PC-3 (cell line): ENCODE measurements at regions not wholly inside any gene's neighbourhood (a gene's known extent, or its start where the extent isn't known, plus 50 kb on each side); places are given as distances from the start of the nearest gene placed in this dataset.
A peak's percentile ranks its signal among the peaks of the same experiment; 100 is the strongest.

ENCODE experiments used
- ATAC-seq: fragments of 200-7000 bp; cut with Tn5 transposase; 2 replicates; pipeline ENCODE4 v1.9.1; 2020; ENCODE audit warnings: mild to moderate bottlenecking, moderate library complexity
- BruUV-seq: library from RNA; stranded (reverse); fragments of 400-500 nt; replicated peaks from 2 replicates; lab custom pipeline; 2021; lab: Mats Ljungman, UMichigan
- CTCF ChIA-PET: fragments of 300-600 bp; sonication (Branson Sonifier 250); formaldehyde crosslinking; loops from one replicate; lab custom pipeline; 2022; ENCODE audit warnings: antibody characterized with exemption; lab: Charles Lee
- POLR2A ChIA-PET: fragments of 300-600 bp; sonication (Branson Sonifier 250); formaldehyde crosslinking; loops from one replicate; lab custom pipeline; 2022; ENCODE audit warnings: antibody characterized with exemption; ENCODE audit not compliant: unreplicated experiment; lab: Charles Lee
- DNase-seq: peaks from one replicate; pipeline ENCODE4 v3.0.0-alpha.2; 2015
- H2AFZ ChIP-seq: fragments of 300-600 bp; sonication (generic); 2 replicates; pipeline ENCODE4 v1.6.0; 2016; ENCODE audit warnings: antibody characterized with exemption, low read length
- H3F3A ChIP-seq: fragments of 300-600 bp; sonication (generic); one replicate; pipeline ENCODE4 v1.6.0; 2017; ENCODE audit warnings: antibody characterized with exemption, low read length, control low read depth, mild to moderate bottlenecking; ENCODE audit not compliant: unreplicated experiment
- H3K27ac ChIP-seq: fragments of 300-600 bp; sonication (generic); 2 replicates; pipeline ENCODE4 v1.5.1; 2016; ENCODE audit warnings: mild to moderate bottlenecking, low read length
- H3K27me3 ChIP-seq: fragments of 300-600 bp; sonication (generic); 2 replicates; pipeline ENCODE4 v1.6.1; 2016; ENCODE audit warnings: low read length, mixed read lengths
- H3K36me3 ChIP-seq: fragments of 300-600 bp; sonication (generic); 2 replicates; pipeline ENCODE4 v1.6.1; 2016; ENCODE audit warnings: low read depth, mixed run types, low read length, mixed read lengths
- H3K4me1 ChIP-seq: fragments of 300-600 bp; sonication (generic); 2 replicates; pipeline ENCODE4 v1.5.1; 2016; ENCODE audit warnings: low read length; ENCODE audit not compliant: insufficient read depth
- H3K4me2 ChIP-seq: fragments of 300-600 bp; sonication (generic); 2 replicates; pipeline ENCODE4 v1.6.0; 2016; ENCODE audit warnings: low read length
- H3K4me3 ChIP-seq: fragments of 300-600 bp; sonication (generic); 2 replicates; pipeline ENCODE4 v1.5.1; 2016; ENCODE audit warnings: mild to moderate bottlenecking, low read length, mixed read lengths
- H3K79me2 ChIP-seq: fragments of 300-600 bp; sonication (generic); 2 replicates; pipeline ENCODE4 v1.6.1; 2017; ENCODE audit warnings: low read length, mixed read lengths
- H3K9ac ChIP-seq: fragments of 300-600 bp; sonication (generic); 2 replicates; pipeline ENCODE4 v1.6.0; 2016; ENCODE audit warnings: mild to moderate bottlenecking, low read length
- H3K9me2 ChIP-seq: fragments of 300-600 bp; sonication (generic); replicated peaks from 2 replicates; pipeline ENCODE4 v1.6.1; 2016; ENCODE audit warnings: mixed run types, low read length, mixed read lengths
- H3K9me3 ChIP-seq: fragments of 300-600 bp; sonication (generic); 2 replicates; pipeline ENCODE4 v1.6.1; 2016; ENCODE audit warnings: low read length, mixed read lengths
- H4K20me1 ChIP-seq: fragments of 300-600 bp; sonication (generic); 2 replicates; pipeline ENCODE4 v1.6.1; 2016; ENCODE audit warnings: low read length, mixed read lengths
- EZH2 ChIP-seq: fragments of 300-600 bp; sonication (generic); IDR thresholded peaks from one replicate; pipeline ENCODE4 v1.6.1; 2017; ENCODE audit warnings: antibody characterized with exemption, mild to moderate bottlenecking, low read length; ENCODE audit not compliant: unreplicated experiment
- EZH2phosphoT487 ChIP-seq: fragments of 300-600 bp; sonication (generic); IDR thresholded peaks from 2 replicates; pipeline ENCODE4 v1.6.1; 2018; ENCODE audit warnings: mild to moderate bottlenecking, antibody characterized with exemption, low read length, borderline replicate concordance
- intact Hi-C: fragments of 100-400 bp; cut with micrococcal nuclease; formaldehyde crosslinking; loops from 2 replicates; pipeline ENCODE4 v1.9.0; 2023
- TF ChIP-seq, protein P1 (sequence below): fragments of 300-600 bp; sonication (generic); conservative IDR thresholded peaks from 2 replicates; pipeline ENCODE4 v1.5.1; 2017; ENCODE audit warnings: antibody characterized with exemption, low read depth, mild to moderate bottlenecking, low read length

- Histone ChIP-seq H2AFZ (no peak overlapping the region), H3K4me2 (no peak overlapping the region), H3K36me3 (no peaks in the 10 kb centered on the region), H3F3A (no peaks in the 10 kb centered on the region), H3K79me2 (no peaks in the 10 kb centered on the region), H3K27ac (no peak overlapping the region), H3K4me1 (no peaks in the 10 kb centered on the region), H3K9me2 (no peaks in the 10 kb centered on the region), H3K9ac (no peak overlapping the region), H3K4me3 (no peak overlapping the region), H4K20me1 (no peaks in the 10 kb centered on the region), H3K27me3 (no peaks in the 10 kb centered on the region), H3K9me3 (no peaks in the 10 kb centered on the region)
- BruUV-seq: no TSS peak
- ChIA-PET POLR2A (no interaction called here), CTCF (no interaction called here)
- intact Hi-C loops: no loop called here
- ATAC-seq: no peak
- no peak for DNase-seq
- TF ChIP-seq EZH2phosphoT487: no peak
- TF ChIP-seq EZH2: no peak
- TF ChIP-seq, protein P1, sequence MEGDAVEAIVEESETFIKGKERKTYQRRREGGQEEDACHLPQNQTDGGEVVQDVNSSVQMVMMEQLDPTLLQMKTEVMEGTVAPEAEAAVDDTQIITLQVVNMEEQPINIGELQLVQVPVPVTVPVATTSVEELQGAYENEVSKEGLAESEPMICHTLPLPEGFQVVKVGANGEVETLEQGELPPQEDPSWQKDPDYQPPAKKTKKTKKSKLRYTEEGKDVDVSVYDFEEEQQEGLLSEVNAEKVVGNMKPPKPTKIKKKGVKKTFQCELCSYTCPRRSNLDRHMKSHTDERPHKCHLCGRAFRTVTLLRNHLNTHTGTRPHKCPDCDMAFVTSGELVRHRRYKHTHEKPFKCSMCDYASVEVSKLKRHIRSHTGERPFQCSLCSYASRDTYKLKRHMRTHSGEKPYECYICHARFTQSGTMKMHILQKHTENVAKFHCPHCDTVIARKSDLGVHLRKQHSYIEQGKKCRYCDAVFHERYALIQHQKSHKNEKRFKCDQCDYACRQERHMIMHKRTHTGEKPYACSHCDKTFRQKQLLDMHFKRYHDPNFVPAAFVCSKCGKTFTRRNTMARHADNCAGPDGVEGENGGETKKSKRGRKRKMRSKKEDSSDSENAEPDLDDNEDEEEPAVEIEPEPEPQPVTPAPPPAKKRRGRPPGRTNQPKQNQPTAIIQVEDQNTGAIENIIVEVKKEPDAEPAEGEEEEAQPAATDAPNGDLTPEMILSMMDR: no peak
These were observed 88.2 kb upstream of the ZBED5 start for GRCh38 chr11:10946072-10946471.

DNA sequence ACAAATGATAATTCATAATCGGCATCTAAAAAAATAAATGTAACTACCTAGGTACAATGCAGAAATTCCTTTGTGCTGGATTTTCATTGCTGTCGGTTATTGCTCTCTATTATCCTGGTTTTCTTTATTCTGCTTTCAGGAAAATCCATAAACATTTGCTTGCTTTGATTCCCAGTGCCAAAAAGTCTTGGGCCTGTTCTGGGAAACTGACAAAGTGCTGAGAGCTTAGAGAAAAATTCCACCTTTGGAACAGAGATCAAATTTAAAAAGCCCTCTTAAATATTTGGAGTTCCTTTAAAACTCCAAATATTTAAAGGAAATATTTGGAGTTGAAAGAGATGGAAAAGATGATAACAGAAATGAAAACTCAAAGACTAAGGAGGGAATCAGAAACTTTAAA lies 87.3 kb upstream of the ZBED5 start:
- H3K4me1 ChIP-seq: no peaks in the 10 kb centered on the region
- no peak for TF ChIP-seq EZH2phosphoT487
- DNase-seq (no peak), ATAC-seq (no peak)
- POLR2A ChIA-PET: no interaction called here
- no peaks in the 10 kb centered on the region for H3K79me2 ChIP-seq
- H3K27me3 ChIP-seq: no peaks in the 10 kb centered on the region
- H2AFZ ChIP-seq: no peak overlapping the region
- H3K27ac ChIP-seq: no peak overlapping the region
- intact Hi-C loops: no loop called here
- H3K36me3 ChIP-seq: no peaks in the 10 kb centered on the region
- no peaks in the 10 kb centered on the region for H4K20me1 ChIP-seq
- no peak overlapping the region for H3K4me3 ChIP-seq
- CTCF ChIA-PET: no interaction called here
- no peaks in the 10 kb centered on the region for H3K9me2 ChIP-seq
- no peak overlapping the region for H3K9ac ChIP-seq
- H3F3A ChIP-seq: no peaks in the 10 kb centered on the region
- no peak overlapping the region for H3K4me2 ChIP-seq
- no TSS peak for BruUV-seq
- no peaks in the 10 kb centered on the region for H3K9me3 ChIP-seq

DNA sequence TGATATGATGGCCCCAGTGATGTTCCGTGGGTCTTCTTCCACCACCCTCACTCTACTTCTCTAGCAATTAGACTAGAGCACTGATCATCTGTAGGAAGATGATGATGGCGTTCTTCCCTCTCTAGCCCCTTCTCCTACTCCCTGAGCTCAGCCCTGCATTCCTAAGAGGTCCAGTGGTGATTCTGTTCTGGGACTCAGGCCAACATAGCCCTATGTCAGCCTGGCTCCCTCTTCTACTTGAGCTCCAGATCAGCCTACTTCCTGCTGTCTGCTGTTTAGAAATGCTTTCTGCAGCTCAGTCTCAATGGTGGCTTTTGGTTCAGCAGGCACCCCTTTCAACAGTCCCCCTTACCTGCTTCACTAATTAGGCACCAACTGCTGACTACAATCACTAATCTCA lies 86.1 kb upstream of the ZBED5 start:
- CTCF ChIA-PET: interaction anchor here (0.8 kb wide), 1 partner anchor 10 kb away, joined by 3 read pairs; no protein-coding TSS in a partner anchor
- H2AFZ ChIP-seq: no peak overlapping the region
- no peak overlapping the region for H3K27ac ChIP-seq
- no peaks in the 10 kb centered on the region for H3K79me2 ChIP-seq
- ATAC-seq (no peak), DNase-seq (peak; percentile 39)
- POLR2A ChIA-PET: interaction anchor here (0.5 kb wide), 1 partner anchor 281 kb away, joined by 7 read pairs; no protein-coding TSS in a partner anchor
- no TSS peak for BruUV-seq
- no peaks in the 10 kb centered on the region for H3K27me3 ChIP-seq
- intact Hi-C loops: no loop called here
- no peaks in the 10 kb centered on the region for H3K9me2 ChIP-seq
- no peaks in the 10 kb centered on the region for H3K9me3 ChIP-seq
- H3K4me2 ChIP-seq: no peak overlapping the region
- no peak overlapping the region for H3K4me3 ChIP-seq
- no peaks in the 10 kb centered on the region for H4K20me1 ChIP-seq
- H3K36me3 ChIP-seq: no peaks in the 10 kb centered on the region
- TF ChIP-seq EZH2phosphoT487 (no peak), EZH2 (no peak)
- TF ChIP-seq, protein P1: no peak
- no peaks in the 10 kb centered on the region for H3K4me1 ChIP-seq
- no peaks in the 10 kb centered on the region for H3F3A ChIP-seq
- no peak overlapping the region for H3K9ac ChIP-seq
